Kasumi-1 (cell line): ENCODE measurements at regions not wholly inside any gene's neighbourhood (a gene's known extent, or its start where the extent isn't known, plus 50 kb on each side); places are given as distances from the start of the nearest gene placed in this dataset.

Experiments
- DNase-seq, 2 experiments: peaks; one replicate each; lab custom pipeline; 2025; lab: John Stamatoyannopoulos, UW

DNA sequence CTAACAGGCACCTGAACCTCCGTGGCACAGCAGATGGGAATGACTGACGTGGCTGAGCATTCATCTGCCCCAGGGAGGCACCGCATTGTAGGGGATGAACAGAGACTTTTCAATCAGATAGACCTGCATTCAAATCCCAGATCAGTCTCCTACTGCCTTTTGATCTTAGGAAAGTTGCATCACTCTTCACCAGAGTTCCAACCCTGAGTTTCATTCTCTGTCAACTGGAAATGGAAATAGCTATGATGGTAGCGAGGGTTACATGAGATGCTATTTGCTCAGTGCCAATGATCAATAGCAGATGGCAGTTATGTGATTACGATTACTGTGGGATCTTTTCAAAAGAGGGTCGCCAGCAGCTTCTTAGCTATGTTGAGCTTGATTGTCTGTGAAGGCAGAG lies 189.3 kb upstream of the RFC3 start:
- no peak for DNase-seq

DNA sequence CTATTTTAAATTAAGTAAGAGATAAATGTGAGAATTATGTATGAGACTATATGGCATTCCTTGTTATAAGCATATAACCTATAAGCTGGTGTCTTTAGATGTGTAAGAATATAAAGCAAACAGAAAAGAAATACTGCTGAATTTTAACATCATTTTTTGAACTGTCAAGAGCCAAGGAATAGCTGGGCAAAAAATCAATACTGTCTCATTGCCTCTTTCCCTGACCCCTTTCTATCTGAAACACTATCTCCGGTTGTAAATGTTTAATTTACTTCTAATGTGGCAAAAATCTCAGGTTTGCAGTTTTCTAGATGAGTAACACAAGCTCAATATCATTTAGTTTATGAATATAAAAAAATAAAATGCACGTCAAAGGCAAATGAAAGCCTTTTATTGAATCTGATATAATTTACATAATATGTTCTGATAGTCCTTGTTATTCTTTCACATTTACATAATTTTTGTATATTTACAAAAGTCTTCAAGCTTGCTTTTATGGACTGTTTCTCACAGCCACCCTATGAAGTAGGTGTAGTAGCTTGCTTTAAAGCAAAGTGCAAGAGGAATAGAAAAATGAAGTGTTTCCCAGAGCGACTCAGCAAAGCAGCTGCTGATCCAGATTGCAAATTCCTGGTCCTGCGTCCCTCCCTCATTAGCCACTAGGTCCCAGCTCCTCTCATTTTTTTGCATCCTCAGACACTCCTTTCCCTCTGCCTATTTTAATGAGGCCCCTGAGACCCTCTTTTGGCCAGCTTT lies 188.2 kb upstream of the RFC3 start:
- DNase-seq: no peak

DNA sequence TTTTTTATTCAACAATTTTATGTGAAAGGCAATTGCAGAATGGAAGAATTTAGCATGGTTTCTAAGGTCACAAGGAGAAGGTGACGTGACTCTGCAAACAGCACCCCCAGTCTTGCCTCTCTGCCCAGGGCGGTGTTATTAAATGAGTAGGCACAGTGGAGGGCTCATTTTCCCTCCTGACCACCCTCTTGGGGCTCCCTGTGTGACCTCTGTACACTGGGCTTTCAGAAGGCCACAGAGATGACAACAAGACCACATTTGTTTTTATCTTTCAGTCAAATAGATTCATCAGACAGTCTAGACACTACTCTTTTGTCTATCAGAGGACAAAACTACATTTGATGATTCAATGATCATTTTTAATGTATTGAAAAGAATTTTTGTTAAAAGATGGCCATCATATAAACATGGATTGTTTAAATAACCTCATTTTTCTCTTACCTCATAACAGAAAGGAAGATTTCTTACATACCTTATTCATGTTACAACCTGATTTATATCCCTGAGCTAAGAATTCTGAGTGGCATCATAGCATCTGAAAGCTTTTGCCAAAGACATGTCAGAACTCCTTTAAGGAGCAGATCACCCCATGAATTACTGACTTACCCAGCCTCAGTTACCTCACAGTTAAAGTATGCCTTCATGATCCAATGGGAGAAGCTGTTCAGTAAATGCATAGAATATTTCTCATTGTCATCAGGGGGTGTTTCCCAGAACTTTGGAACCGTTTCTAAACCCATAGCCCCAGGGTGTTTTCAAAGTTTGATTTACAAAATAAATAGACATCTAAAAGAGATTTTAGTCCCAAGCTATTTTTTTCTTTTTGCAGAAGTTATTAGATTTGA lies 184.0 kb upstream of the RFC3 start:
- DNase-seq: no peak

DNA sequence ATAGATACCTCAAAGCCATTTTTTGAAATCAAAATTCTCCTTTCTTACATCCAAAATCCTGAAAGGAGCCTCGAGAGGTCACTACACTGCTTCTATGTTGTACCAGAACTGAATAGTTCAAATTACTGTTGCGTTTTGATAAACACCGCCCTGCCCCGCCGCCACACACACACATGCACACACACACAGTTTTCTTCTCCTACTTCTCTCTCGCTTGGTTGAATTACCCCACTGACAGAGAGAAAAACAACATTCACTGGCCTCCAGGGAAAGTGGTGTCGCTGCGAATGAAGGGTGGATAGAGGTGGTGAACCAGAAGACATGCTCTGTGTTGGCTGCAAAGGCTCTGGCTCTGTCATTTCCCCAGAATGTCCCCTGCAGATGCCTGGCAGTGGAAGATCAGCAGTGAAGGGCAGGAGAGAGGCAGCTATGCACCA lies 183.4 kb upstream of the RFC3 start:
- DNase-seq: no peak

DNA sequence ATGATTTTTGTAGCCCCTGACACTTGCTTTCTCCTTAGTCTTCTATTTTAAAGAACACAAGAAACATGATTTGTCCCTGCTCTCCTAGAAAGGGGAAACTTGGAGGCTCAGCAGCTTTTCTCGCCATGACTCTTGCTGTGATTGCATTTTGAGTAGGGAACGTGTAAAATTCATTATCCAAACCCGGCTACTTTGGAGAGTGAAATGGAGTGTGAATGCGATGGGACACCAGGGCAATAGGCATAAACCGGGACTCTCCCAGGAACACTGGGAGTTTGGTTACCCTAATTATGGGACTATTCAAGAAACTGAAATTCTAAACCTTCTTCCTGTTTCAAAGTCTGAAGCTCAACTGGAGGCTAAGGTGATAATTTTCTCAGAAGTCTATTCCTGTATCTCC lies 181.7 kb upstream of the RFC3 start:
- no peak for DNase-seq

DNA sequence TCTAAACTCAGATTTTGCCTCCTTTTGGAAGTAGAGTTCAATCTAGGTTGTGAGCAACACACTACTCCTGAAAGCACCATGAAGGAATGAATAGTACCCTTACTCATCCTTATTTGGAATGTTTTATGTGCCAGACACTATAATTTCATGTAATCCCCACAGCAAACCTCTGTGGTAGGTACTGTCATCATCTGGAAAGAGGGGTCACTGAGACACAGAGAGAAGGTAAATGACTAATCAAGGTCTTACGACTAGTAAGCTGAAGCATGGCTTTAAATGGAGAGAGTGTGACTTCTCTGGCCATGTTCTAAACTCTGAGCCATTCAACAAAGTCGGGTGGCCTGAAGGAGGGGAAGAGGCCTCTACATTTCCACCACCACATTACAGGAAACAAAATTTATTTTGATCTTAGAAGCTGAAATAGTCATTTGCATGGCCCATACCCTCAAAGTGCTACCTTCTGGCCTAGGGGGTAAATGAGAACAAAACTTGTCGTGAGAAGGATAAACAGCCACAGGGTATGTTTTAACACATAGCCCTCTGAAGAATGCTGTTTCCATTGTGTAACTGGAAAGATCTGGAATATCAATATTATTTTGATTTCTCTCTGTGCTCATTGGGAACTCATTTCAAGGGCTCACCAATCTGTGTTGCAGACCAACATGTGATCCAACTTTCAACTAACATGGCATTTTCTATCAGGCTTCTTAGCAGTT lies 180.8 kb upstream of the RFC3 start:
- no peak for DNase-seq

DNA sequence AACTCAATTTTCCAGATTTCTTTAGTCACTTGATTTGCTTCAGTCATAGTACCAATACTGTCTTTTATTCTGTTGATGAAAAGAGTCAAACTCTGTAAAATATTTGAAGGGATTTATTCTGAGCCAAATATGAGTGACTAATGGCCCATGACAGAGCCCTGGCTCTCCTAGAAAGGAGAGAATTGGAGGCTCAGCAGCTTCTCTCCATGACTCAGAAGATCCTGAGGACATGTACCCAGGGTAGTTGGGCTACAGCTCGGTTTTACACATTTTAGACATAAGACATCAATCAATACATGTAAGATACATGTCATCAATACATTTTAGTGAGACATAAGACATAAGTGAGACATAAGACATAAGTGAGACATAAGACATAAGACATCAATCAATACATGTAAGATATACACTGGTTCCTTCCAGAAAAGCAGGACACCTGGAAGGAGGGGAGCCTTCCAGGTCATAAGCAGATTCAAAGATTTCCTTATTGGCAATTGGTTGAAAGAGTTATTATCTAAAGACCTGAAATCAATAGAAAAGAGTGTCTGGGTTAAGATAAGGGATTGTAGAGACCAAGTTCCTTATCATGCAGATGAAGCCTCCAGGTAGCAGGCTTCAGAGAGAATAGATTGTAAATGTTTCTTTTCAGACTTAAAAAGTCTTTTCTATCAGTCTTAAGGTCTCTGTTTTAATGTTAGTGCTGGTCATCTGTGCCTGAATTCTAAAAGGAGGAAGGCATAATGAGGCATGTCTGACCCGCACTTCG lies 179.8 kb upstream of the RFC3 start:
- DNase-seq: no peak

DNA sequence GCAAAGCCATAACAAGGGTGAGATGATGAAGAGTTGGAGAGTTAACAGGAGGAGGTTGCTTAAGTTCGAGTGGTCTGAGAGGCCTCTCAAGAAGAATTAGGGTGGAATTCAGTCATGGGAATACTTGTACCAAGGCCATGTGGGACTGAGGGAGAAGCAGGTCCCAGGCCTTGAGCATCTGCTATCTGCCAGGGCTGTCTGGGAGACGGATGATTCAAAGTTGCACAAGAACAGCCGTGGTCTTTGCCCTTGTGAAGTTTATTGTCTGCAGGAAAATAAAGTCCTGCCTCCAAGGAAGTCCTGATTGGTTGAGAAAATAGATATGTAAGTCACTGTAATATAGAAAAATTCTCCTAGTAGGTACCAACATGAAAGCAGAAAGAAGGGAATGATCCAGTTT lies 178.8 kb upstream of the RFC3 start:
- DNase-seq: no peak

DNA sequence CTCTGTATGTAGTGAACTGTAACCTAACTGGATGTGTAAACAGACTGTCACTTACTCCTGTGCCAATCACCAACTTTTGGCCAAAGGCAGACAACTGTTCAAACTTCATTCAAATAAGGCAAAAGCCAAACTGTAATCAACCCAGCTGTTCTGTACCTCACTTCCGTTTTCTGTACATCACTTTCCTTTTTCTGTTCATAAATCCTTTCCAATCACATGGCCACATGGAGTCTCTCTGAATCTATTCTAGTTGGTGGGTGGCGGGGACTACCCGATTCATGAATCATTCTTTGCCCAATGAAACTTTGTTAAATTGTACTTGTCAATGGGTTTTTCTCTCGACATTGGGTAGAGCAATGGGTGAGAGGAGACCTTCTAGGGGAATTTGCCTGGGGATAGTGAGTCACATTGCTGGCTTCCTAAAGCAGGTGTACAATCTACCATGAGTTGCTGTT lies 178.3 kb upstream of the RFC3 start:
- no peak for DNase-seq

DNA sequence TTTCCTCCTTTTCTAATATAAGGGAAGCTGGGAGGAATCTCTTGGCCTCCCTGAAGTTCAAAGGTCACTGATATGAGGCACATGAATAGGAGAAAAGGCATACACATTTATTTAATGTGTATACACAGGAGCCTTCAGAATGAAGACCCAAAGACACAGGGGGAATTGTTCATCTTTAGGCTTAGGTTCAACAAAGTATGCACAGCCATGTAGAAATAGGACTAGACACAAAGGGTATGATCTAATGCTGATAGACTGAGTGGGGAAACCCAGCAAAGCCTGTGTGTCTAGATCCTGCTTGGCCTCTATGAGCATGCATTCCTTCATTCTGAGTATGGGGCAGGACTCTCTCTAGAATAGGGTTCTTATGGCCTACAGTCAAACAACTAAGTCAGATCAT lies 177.1 kb upstream of the RFC3 start:
- DNase-seq: no peak

DNA sequence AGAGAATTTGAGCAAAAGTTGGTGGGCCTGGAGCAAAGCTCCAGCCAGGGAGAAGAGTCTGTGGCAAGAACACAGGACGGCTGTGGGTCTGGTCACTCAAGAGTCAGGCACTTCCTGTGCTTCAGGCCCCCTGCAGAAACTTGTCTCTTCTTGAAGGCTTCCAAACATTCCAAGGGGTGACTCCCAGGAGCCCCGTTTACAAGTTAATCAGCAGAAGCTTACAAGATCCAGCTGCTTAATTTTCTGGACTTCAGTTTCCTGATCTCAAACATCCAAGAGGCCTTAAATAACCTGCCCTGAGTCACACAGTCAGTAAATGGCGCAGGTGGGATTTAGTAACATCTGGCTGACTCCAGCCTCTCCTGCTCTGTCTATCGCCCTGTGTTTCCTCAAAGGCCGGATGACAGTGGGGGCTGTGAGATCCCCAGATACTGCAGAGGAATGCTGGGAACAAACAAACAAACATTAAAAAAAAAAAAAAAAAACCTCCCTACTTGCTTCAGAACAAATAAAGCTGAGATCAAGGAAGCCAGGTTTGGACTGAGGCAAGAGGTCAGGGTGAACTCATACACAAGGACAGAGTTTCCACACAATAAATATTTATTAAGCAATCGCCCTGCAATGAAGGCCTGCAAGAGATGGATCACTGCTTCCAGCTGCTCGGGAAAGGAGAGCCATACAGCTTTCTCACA lies 175.4 kb upstream of the RFC3 start:
- DNase-seq: no peak

DNA sequence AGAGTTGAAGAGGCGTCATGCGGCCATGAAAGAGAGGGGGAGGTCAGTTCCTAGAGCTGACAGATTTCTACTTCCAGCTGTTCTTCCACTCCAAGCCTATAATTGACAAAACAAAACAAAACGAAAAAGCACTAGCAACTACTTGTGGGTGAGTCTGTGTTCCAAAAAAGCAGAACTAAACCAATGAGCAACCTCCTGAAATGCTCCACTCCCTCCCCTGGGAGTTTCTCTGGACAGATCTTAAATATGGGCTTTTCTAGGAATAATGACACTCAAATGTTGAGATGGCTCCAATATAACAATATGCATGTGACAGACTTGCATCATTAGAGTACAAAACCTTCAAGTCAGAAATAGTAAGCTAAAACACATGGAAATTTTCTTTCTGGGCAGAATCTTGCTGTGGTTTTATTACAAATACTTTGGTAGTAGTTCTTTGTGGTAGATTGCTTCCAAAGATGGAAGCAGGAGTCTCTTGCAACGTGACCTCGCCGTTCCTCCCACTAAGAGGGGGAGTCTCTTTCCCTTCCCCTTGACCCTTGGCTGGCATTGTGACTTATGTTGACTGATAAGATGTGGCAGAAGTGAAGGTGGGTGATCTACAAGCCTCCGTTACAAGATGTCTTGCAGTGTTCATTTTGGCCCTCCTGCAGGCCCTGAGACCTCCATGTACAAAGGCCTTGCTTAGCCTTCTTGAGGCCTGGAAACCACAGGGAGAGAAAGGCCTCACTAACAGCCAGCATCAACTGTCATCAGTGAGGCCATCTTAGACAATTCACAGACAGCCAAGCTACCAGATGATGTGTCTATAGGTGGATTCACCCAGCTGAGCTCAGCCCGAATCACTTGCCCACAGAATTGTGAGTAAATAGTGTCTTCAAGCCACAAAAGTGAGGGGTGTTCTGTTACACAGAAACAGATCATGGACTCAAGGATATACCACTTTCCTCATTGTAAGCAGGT lies 173.1 kb upstream of the RFC3 start:
- DNase-seq: peak; percentile 32 to 44

DNA sequence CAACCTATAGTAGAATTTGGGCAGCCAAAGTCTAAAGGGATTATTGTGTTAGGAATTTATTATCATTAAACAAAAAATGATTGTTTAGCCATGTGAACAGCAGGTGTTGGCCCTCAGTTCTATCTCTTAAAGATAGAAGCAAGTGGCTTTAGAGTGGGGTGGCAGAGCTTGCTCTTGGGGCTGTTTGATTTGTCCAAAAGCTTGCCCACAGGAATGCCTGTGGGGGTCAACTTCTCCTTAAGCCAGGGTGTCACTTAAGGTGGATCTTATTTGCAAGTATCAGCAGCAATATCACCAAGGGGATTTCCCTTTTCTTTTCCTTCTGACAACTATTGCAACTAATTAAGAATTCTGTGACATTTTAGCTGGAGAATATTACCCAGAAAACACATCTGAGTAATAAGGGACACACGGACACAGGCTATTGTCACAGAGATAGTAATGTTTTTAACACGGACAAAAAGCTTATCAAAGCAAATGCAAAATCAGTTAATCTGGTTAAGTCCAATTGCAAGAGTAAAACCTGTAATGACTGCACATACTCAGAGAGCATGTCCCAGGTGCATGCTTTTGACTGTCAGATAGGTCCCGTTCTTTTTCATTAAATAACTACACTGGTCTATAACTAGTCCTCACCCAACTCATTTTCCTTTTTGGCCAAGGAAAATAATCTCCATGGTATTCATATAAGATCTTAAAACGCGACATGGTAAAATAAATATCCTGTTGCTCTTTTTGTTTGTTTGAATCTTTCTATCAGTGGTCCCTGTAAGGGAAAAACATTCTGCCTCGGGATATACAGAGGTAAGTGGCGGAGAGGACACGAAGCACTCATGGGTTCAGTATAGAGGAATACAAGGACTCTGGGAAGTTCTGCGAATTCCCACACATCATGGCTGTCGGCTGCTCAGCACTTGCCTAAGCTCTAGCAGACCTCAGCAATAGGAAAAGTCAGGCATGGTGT lies 172.1 kb upstream of the RFC3 start:
- no peak for DNase-seq

DNA sequence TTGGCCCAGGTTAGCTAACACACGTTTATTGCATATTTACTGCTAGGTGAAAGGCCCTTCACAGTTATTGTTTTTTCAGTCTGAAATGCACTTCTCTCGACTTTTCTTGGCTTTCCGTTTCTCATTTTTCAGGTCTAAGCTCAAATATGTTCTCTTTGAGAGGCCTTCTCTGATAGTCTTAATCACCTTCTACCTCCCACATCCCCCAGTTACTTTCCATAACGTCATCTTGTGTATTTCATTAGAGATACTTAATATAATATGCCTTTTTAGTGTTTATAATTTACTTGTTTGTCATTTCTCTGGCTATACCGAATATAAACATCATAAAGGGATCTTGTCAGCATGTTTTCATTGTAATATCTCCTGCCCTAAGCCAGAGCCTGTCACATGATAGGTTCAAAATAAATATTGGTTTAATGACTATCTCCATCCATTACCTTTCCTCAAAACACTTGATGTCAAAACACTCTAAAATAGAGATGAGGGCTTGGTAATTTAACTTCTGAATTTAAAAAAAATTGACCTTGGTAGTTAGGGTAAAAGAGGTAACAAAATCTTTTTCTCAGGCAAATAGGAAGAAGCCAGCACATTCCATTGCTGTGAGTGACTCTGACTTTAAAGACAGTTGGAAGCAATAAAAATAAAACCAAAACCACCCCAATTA lies 168.6 kb upstream of the RFC3 start:
- DNase-seq: no peak

DNA sequence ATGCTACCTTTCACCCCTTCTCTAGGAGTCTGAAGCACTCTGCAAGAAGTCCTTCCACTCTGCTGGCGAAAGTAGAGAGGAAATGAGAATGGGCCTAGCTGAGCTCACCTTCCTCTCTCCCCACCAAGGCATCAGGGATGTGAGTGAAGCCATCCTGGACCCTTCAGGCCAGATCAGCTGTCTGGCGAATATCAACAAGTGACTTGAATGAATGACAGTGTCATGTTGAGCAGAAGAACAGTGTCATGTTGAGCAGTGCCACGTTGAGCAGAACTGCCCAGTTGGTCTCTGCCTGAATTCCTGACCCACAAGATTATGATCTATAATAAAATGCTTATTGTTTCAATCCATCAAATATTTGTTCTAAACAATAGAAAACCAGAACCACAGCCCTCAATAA lies 166.2 kb upstream of the RFC3 start:
- no peak for DNase-seq

DNA sequence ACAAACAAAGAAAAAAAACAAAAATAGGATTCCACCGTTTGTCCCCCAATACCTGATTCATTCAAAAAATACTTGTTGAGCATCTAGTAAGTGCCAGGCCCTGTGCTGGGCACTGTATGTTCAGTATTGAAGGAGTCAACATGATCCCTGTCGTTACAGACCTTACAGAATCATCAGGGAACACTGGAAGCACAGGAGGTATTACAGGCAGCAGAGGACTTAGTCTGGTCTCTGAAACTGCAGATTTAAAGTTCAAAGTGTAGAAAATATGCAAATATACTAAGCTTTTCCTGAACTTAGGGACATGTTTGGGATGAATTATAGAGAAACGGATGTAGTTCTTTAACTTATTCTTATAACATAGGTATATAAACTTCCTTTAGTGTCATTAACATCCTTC lies 160.7 kb upstream of the RFC3 start:
- DNase-seq: no peak

DNA sequence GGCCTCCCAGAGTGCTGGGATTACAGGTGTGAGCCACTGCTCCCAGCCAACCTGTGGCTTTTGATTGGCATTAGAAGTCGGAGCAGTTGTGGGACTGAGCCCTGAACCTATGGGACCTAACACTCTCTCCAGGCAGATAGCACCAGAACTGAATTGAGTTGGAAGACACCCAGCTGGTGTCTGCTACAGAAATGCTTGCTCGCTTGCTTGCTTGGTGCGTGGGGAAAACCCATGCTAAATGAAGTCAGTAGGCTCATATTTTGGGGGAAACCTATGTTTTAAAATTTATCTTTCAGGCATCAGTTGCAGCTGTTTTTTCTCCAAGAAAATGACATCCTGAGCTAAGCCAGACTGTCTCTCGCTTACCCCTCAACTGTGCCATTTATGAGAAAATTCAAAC lies 158.5 kb upstream of the RFC3 start:
- DNase-seq: no peak

DNA sequence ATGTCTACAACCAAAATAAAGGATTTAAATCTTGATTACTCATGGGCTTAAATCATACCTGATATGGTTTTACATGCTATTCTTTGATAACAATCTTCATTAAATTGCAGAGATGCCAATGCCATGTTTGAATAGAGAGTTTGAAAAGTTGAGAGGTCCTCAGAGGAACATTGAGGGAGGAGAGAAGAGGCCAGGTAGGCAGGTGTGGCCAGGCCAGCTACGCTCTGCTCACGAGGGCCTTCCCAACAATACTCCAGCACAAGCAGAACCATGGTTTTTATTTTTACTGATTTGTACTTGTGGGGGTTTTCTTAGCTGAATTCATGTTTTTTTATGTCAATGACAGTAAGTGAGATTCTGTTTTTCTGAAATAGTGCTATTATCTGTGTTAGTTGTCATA lies 158.1 kb upstream of the RFC3 start:
- no peak for DNase-seq
